ENCODE measurements at regions not wholly inside any gene's neighbourhood (a gene's known extent, or its start where the extent isn't known, plus 50 kb on each side); places are given as distances from the start of the nearest gene placed in this dataset.

DNA sequence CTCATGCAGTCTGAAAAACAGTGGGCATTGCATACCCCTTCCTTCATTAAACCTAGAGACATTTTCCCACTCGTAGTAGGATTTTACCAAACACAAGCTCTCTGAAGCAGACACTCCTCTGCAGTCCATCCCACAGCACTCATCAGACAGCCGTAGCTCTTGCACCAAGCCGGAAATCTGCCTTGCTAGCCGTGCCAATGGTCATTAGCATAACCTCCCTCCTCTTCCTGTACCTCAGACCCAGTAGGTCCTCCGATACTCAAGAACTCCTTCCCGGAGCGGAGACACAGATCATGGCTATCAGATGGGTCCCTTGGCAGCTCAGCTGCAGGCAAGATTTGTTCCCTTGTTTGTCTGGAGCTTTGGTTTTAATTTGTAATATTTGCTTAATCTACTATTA, 483.1 kb upstream of the PSMD7 start:
- ATAC-seq (ENCODE audit: low FRiP score) (no peak), DNase-seq (ENCODE audit: low spot score) (no peak)
- TF ChIP-seq CTCF (IDR thresholded peaks at IDR 0.05): no peak

- DNase-seq (ENCODE audit: low spot score) (no peak), ATAC-seq (ENCODE audit: low FRiP score) (no peak)
- no peak for TF ChIP-seq CTCF (IDR thresholded peaks at IDR 0.05)
Observed at GRCh38 chr16:73804456-73804855, 492.2 kb upstream of the PSMD7 start.

- ATAC-seq (ENCODE audit: low FRiP score) (no peak), DNase-seq (ENCODE audit: low spot score) (no peak)
- TF ChIP-seq CTCF (IDR thresholded peaks at IDR 0.05): no peak
Observed at GRCh38 chr16:73798471-73798870, 498.1 kb upstream of the PSMD7 start.

GRCh38 chr16:73797115-73797514, 499.5 kb upstream of the PSMD7 start:
- DNase-seq (ENCODE audit: low spot score) (no peak), ATAC-seq (ENCODE audit: low FRiP score) (no peak)
- TF ChIP-seq CTCF (IDR thresholded peaks at IDR 0.05): no peak

DNA sequence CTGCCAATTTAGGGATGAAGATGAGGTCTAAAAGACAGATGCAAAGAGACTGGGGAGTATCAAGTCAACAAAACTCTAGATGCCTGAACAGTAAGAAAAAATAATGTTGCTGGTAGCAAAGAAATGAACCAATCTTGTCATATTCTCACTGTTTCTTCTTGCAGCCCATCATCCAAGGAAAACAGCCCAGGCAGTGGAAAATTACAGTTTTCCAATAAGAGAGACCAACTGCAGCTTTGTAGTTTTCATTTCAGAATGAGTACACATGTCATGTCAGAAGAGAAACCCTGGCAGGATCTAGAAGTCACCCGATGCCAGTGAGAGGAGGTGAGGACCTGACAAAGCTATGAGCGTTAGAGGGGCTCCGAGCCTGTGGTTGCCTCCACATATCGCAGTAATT, 500.4 kb upstream of the PSMD7 start:
- ATAC-seq (ENCODE audit: low FRiP score): no peak
- no peak for DNase-seq (ENCODE audit: low spot score)
- TF ChIP-seq CTCF (IDR thresholded peaks at IDR 0.05): no peak

GRCh38 chr16:73794994-73795393, 501.6 kb upstream of the PSMD7 start:
- DNase-seq (ENCODE audit: low spot score) (no peak), ATAC-seq (ENCODE audit: low FRiP score) (no peak)
- TF ChIP-seq CTCF (IDR thresholded peaks at IDR 0.05): no peak

DNA sequence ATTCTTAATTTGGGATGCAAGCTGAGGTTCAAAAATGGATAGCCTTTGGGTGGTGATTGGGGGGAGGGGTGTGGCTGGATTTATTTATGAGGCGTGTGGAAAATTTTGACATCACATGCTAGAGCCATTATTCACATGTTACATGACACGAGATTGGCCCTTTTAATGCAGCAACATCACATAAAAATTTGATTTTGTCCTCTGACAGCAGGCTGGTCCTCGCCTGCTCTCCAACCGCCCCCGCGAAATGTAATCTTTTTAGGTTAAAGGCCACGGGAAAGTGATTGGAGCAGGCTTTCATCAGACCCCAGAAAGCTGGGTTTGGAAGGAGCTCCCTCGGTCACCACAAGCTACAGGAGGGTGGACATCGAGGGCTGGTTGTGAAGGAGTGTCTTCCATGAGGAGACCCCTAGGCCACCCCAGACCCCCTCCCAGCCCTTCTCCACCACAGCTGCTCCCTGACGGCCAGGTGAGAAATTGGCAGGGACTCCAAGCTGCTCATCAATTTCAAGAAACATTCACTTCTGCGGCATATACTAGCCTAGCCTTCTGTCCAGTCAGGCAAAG, 502.7 kb upstream of the PSMD7 start:
- ATAC-seq (ENCODE audit: low FRiP score) (no peak), DNase-seq (ENCODE audit: low spot score) (no peak)
- no peak for TF ChIP-seq CTCF (IDR thresholded peaks at IDR 0.05)

Data from omental fat pad (tissue), 3 donors.